ENCODE measurements at regions not wholly inside any gene's neighbourhood (a gene's known extent, or its start where the extent isn't known, plus 50 kb on each side); places are given as distances from the start of the nearest gene placed in this dataset.
A peak's percentile ranks its signal among the peaks of the same experiment; 100 is the strongest.

- no peak for TF ChIP-seq CTCF (IDR thresholded peaks at IDR 0.05)
- Mint-ChIP-seq H3K27ac (no peak overlapping the region), H3K4me1 (ENCODE audit: low read depth) (peaks cover 20% of the 10 kb centered on the region), H3K4me3 (no peak overlapping the region), H3K27me3 (ENCODE audit: insufficient read depth) (peaks cover 4% of the 10 kb centered on the region), H3K36me3 (ENCODE audit: low read depth) (no peaks in the 10 kb centered on the region), H3K9me3 (no peaks in the 10 kb centered on the region)
- no peak for DNase-seq
Observed at GRCh38 chr12:127012109-127012508, 1254.9 kb upstream of the TMEM132C start.

GRCh38 chr12:127013197-127013596 is 1253.8 kb upstream of the TMEM132C start:
- Mint-ChIP-seq H3K4me1 (ENCODE audit: low read depth) (peaks cover 9% of the 10 kb centered on the region), H3K27ac (no peak overlapping the region), H3K36me3 (ENCODE audit: low read depth) (no peaks in the 10 kb centered on the region), H3K9me3 (no peaks in the 10 kb centered on the region), H3K27me3 (ENCODE audit: insufficient read depth) (peaks cover 4% of the 10 kb centered on the region), H3K4me3 (no peak overlapping the region)
- no peak for DNase-seq
- TF ChIP-seq CTCF (IDR thresholded peaks at IDR 0.05) = no peak

- H3K4me1 Mint-ChIP-seq (ENCODE audit: low read depth) = no peaks in the 10 kb centered on the region; the same call in 1 of the 2 replicates
- H3K36me3 Mint-ChIP-seq (ENCODE audit: low read depth) = no peaks in the 10 kb centered on the region
- TF ChIP-seq CTCF (IDR thresholded peaks at IDR 0.05) = no peak
- no peak for DNase-seq
- no peaks in the 10 kb centered on the region for H3K9me3 Mint-ChIP-seq
- H3K27ac Mint-ChIP-seq = no peak overlapping the region
- H3K27me3 Mint-ChIP-seq (ENCODE audit: insufficient read depth) = peaks cover 10% of the 10 kb centered on the region
- H3K4me3 Mint-ChIP-seq = no peak overlapping the region
Observed at GRCh38 chr12:127014079-127014478, 1252.9 kb upstream of the TMEM132C start.

GRCh38 chr12:127024791-127025190 is 1242.2 kb upstream of the TMEM132C start:
- peaks cover 15% of the 10 kb centered on the region for H3K4me1 Mint-ChIP-seq (ENCODE audit: low read depth)
- no peak overlapping the region for H3K27ac Mint-ChIP-seq
- H3K36me3 Mint-ChIP-seq (ENCODE audit: low read depth) = no peaks in the 10 kb centered on the region
- no peaks in the 10 kb centered on the region; the same call in 1 of the 2 replicates for H3K27me3 Mint-ChIP-seq (ENCODE audit: insufficient read depth)
- H3K9me3 Mint-ChIP-seq = no peaks in the 10 kb centered on the region; the same call in 1 of the 2 replicates
- H3K4me3 Mint-ChIP-seq = no peak overlapping the region
- no peak for DNase-seq
- no peak for TF ChIP-seq CTCF (IDR thresholded peaks at IDR 0.05)

GRCh38 chr12:127025545-127025944 is 1241.4 kb upstream of the TMEM132C start:
- peak; percentile 81 for TF ChIP-seq CTCF (IDR thresholded peaks at IDR 0.05)
- Mint-ChIP-seq H3K27ac (no peak overlapping the region), H3K27me3 (ENCODE audit: insufficient read depth) (no peaks in the 10 kb centered on the region; the same call in 1 of the 2 replicates), H3K4me1 (ENCODE audit: low read depth) (peaks cover 15% of the 10 kb centered on the region), H3K36me3 (ENCODE audit: low read depth) (no peaks in the 10 kb centered on the region), H3K9me3 (no peaks in the 10 kb centered on the region; the same call in 1 of the 2 replicates), H3K4me3 (no peak overlapping the region)
- peak; percentile 7 for DNase-seq
